HPDE6-E6E7 (cell line): ENCODE measurements at regions not wholly inside any gene's neighbourhood (a gene's known extent, or its start where the extent isn't known, plus 50 kb on each side); places are given as distances from the start of the nearest gene placed in this dataset.
"Not testable (repeated sequence)": the region's sequence is repeated elsewhere in the genome, so short reads cannot be mapped to it uniquely, and the experiment has no call there.

Experiments used
- DNase-seq: peaks from one replicate; pipeline ENCODE4 v3.0.0; 2011; ENCODE audit warnings: missing footprints; ENCODE audit errors: extremely low spot score

GRCh38 chr6:68159433-68159832 is 475.6 kb upstream of the ADGRB3 start:
- no peak for DNase-seq

GRCh38 chr6:68158256-68158655 is 476.8 kb upstream of the ADGRB3 start:
- DNase-seq, result no peak

GRCh38 chr6:68144667-68145066 is 490.4 kb upstream of the ADGRB3 start:
- DNase-seq, result no peak

- no peak for DNase-seq
Observed at GRCh38 chr6:68141190-68141589, 493.9 kb upstream of the ADGRB3 start.

GRCh38 chr6:68139130-68139529 is 496.0 kb upstream of the ADGRB3 start:
- no peak for DNase-seq

- peak; percentile 2 for DNase-seq
Observed at GRCh38 chr6:68134796-68135195, 500.3 kb upstream of the ADGRB3 start.

GRCh38 chr6:68128211-68128610 is 506.9 kb upstream of the ADGRB3 start:
- DNase-seq, result no peak

GRCh38 chr6:68127074-68127473 is 508.0 kb upstream of the ADGRB3 start:
- DNase-seq, result no peak

GRCh38 chr6:68126089-68126749 is 508.9 kb upstream of the ADGRB3 start:
- DNase-seq, result no peak

GRCh38 chr6:68122975-68123374 is 512.1 kb upstream of the ADGRB3 start:
- not testable (repeated sequence) for DNase-seq

GRCh38 chr6:68122032-68122431 is 513.0 kb upstream of the ADGRB3 start:
- DNase-seq, result no peak

- DNase-seq, result not testable (repeated sequence)
Observed at GRCh38 chr6:68120954-68121353, 514.1 kb upstream of the ADGRB3 start.

GRCh38 chr6:68114463-68115047 is 520.5 kb upstream of the ADGRB3 start:
- no peak for DNase-seq

- peak; percentile 14 for DNase-seq
Observed at GRCh38 chr6:68108233-68108835, 526.7 kb upstream of the ADGRB3 start.

- DNase-seq, result no peak
Observed at GRCh38 chr6:68094070-68094469, 541.0 kb upstream of the ADGRB3 start.

- no peak for DNase-seq
Observed at GRCh38 chr6:68087399-68088133, 547.5 kb upstream of the ADGRB3 start.

- DNase-seq, result no peak
Observed at GRCh38 chr6:68086199-68086598, 548.9 kb upstream of the ADGRB3 start.

- not testable (repeated sequence) for DNase-seq
Observed at GRCh38 chr6:68085599-68085998, 549.5 kb upstream of the ADGRB3 start.

- DNase-seq, result no peak
Observed at GRCh38 chr6:68082086-68082485, 553.0 kb upstream of the ADGRB3 start.

GRCh38 chr6:68080074-68080473 is 555.0 kb upstream of the ADGRB3 start:
- DNase-seq, result no peak

- no peak for DNase-seq
Observed at GRCh38 chr6:68077661-68078060, 557.4 kb upstream of the ADGRB3 start.

- no peak for DNase-seq
Observed at GRCh38 chr6:68071740-68072139, 563.3 kb upstream of the ADGRB3 start.
